T-helper 1 cell treated with Interleukin-12 subunit alpha and Interleukin-12 subunit beta and Interleukin-4 antibody, amounts not matched to agents 30 μg/mL and 1 μg/mL, for 36 hours (primary cell): ENCODE measurements at regions not wholly inside any gene's neighbourhood (a gene's known extent, or its start where the extent isn't known, plus 50 kb on each side); places are given as distances from the start of the nearest gene placed in this dataset.
"Not testable (repeated sequence)": the region's sequence is repeated elsewhere in the genome, so short reads cannot be mapped to it uniquely, and the experiment has no call there.

Experiments
- H3K27ac Mint-ChIP-seq: one replicate; pipeline ENCODE4 v1.8.0; 2021; ENCODE audit warnings: mild to moderate bottlenecking, mixed read lengths
- H3K27me3 Mint-ChIP-seq: one replicate; pipeline ENCODE4 v1.8.0; 2021; ENCODE audit warnings: low read depth, mixed read lengths
- H3K36me3 Mint-ChIP-seq: one replicate; pipeline ENCODE4 v1.8.0; 2021; ENCODE audit warnings: low read depth, mixed read lengths
- H3K4me1 Mint-ChIP-seq: one replicate; pipeline ENCODE4 v1.8.0; 2021; ENCODE audit warnings: low read depth, mixed read lengths
- H3K4me3 Mint-ChIP-seq: one replicate; pipeline ENCODE4 v1.8.0; 2021; ENCODE audit warnings: mild to moderate bottlenecking, moderate library complexity, mixed read lengths
- H3K9me3 Mint-ChIP-seq: one replicate; pipeline ENCODE4 v1.8.0; 2021; ENCODE audit warnings: mixed read lengths

GRCh38 chr4:3368841-3369760 is 72.7 kb upstream of the HGFAC start:
- H3K9me3 Mint-ChIP-seq: no peaks in the 10 kb centered on the region
- H3K36me3 Mint-ChIP-seq: no peaks in the 10 kb centered on the region
- no peak overlapping the region for H3K27ac Mint-ChIP-seq
- H3K4me1 Mint-ChIP-seq: peaks cover 14% of the 10 kb centered on the region
- peaks cover 46% of the 10 kb centered on the region for H3K27me3 Mint-ChIP-seq
- peak overlapping the region; percentile 62 for H3K4me3 Mint-ChIP-seq

GRCh38 chr4:3369781-3370674 is 71.7 kb upstream of the HGFAC start:
- Mint-ChIP-seq H3K36me3 (no peaks in the 10 kb centered on the region), H3K27ac (peak overlapping the region; percentile 32), H3K27me3 (peaks cover 46% of the 10 kb centered on the region), H3K9me3 (no peaks in the 10 kb centered on the region), H3K4me3 (peak overlapping the region; percentile 62), H3K4me1 (peaks cover 14% of the 10 kb centered on the region)

- H3K27me3 Mint-ChIP-seq: peaks cover 46% of the 10 kb centered on the region
- H3K27ac Mint-ChIP-seq: no peak overlapping the region
- no peak overlapping the region for H3K4me3 Mint-ChIP-seq
- H3K4me1 Mint-ChIP-seq: peaks cover 14% of the 10 kb centered on the region
- H3K36me3 Mint-ChIP-seq: no peaks in the 10 kb centered on the region
- H3K9me3 Mint-ChIP-seq: no peaks in the 10 kb centered on the region
Observed at GRCh38 chr4:3371033-3372001, 70.5 kb upstream of the HGFAC start.

DNA sequence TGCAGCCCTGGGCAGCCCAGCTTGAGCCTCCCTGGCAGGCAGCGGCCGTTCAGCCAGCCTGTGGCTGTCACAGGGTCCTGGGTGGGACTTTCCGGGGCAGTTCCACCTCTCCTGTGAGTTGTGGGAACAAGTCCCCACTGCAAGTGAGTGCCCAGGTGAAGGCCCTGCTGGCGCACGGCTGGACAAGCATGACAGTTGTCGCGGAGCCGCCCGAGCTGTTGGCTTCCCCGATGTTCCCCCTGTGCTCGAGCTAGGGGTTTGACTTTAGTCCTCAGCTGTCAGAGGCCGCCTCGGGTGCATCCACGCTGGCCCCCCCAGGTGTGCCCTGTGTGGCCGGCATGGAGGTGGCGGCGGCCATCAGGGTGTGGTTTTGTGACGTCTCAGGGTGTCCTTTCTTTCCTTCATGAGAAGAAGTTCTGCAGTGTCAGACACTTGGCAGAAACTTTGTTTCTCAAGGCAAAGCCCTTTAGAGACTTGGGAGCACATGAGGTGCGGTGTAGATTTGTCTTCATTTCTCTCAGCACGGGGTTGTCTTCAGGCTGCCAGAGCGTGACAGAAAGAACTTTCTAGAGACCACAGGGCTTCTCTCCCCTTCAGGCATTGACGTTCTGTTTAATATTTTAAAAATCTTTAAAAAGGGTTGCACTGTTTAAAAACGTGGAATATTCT is 69.4 kb upstream of the HGFAC start:
- no peaks in the 10 kb centered on the region for H3K9me3 Mint-ChIP-seq
- H3K36me3 Mint-ChIP-seq: no peaks in the 10 kb centered on the region
- peaks cover 14% of the 10 kb centered on the region for H3K4me1 Mint-ChIP-seq
- no peak overlapping the region for H3K27ac Mint-ChIP-seq
- H3K4me3 Mint-ChIP-seq: no peak overlapping the region
- peaks cover 46% of the 10 kb centered on the region for H3K27me3 Mint-ChIP-seq

DNA sequence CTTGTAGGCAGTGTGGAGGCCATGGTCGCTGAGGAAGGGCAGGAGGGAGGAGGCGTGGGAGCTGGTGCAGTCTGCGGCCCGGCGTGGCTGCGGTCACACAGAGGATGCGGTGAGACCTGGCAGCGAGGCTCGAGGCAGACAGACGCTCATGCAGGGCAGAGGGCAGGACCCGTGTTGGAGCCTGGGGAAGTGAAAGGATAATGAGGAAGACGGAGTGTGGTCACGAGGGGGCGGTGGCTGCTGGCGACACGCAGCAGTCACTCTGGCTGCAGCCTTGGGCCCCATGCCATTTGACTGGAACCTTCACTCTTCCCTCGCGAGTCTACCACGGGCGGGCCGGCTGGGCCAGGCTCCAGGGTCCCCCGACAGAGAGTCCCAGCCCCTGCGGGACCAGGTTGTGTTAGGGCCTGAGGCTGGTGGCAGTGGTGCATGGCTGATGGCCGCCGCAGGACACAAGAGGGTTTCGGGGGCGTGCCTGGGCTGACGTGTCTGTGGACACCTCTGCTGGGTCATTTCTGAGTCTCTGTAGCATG is 68.8 kb upstream of the HGFAC start:
- Mint-ChIP-seq H3K27me3 (peaks cover 46% of the 10 kb centered on the region), H3K27ac (no peak overlapping the region), H3K4me3 (no peak overlapping the region), H3K36me3 (no peaks in the 10 kb centered on the region), H3K9me3 (no peaks in the 10 kb centered on the region), H3K4me1 (peaks cover 14% of the 10 kb centered on the region)

GRCh38 chr4:3373468-3373867 is 68.3 kb upstream of the HGFAC start:
- H3K9me3 Mint-ChIP-seq: no peaks in the 10 kb centered on the region
- H3K27me3 Mint-ChIP-seq: peaks cover 43% of the 10 kb centered on the region
- H3K4me3 Mint-ChIP-seq: no peak overlapping the region
- no peaks in the 10 kb centered on the region for H3K36me3 Mint-ChIP-seq
- no peak overlapping the region for H3K27ac Mint-ChIP-seq
- peaks cover 13% of the 10 kb centered on the region for H3K4me1 Mint-ChIP-seq

GRCh38 chr4:3374011-3374645 is 67.6 kb upstream of the HGFAC start:
- peaks cover 13% of the 10 kb centered on the region for H3K4me1 Mint-ChIP-seq
- no peak overlapping the region for H3K27ac Mint-ChIP-seq
- H3K4me3 Mint-ChIP-seq: no peak overlapping the region
- H3K27me3 Mint-ChIP-seq: peaks cover 41% of the 10 kb centered on the region
- H3K9me3 Mint-ChIP-seq: no peaks in the 10 kb centered on the region
- no peaks in the 10 kb centered on the region for H3K36me3 Mint-ChIP-seq

GRCh38 chr4:3374667-3375066 is 67.1 kb upstream of the HGFAC start:
- peaks cover 35% of the 10 kb centered on the region for H3K27me3 Mint-ChIP-seq
- peaks cover 9% of the 10 kb centered on the region for H3K4me1 Mint-ChIP-seq
- H3K27ac Mint-ChIP-seq: no peak overlapping the region
- peaks cover 3% of the 10 kb centered on the region for H3K9me3 Mint-ChIP-seq
- no peak overlapping the region for H3K4me3 Mint-ChIP-seq
- no peaks in the 10 kb centered on the region for H3K36me3 Mint-ChIP-seq

GRCh38 chr4:3375688-3376087 is 66.1 kb upstream of the HGFAC start:
- H3K4me1 Mint-ChIP-seq: peaks cover 2% of the 10 kb centered on the region
- H3K9me3 Mint-ChIP-seq: peaks cover 11% of the 10 kb centered on the region
- H3K27me3 Mint-ChIP-seq: peaks cover 25% of the 10 kb centered on the region
- no peak overlapping the region for H3K27ac Mint-ChIP-seq
- no peak overlapping the region for H3K4me3 Mint-ChIP-seq
- no peaks in the 10 kb centered on the region for H3K36me3 Mint-ChIP-seq

- Mint-ChIP-seq H3K9me3 (peaks cover 17% of the 10 kb centered on the region), H3K4me1 (no peaks in the 10 kb centered on the region), H3K4me3 (no peak overlapping the region), H3K27me3 (peaks cover 19% of the 10 kb centered on the region), H3K27ac (no peak overlapping the region), H3K36me3 (no peaks in the 10 kb centered on the region)
Observed at GRCh38 chr4:3376266-3376665, 65.5 kb upstream of the HGFAC start.

DNA sequence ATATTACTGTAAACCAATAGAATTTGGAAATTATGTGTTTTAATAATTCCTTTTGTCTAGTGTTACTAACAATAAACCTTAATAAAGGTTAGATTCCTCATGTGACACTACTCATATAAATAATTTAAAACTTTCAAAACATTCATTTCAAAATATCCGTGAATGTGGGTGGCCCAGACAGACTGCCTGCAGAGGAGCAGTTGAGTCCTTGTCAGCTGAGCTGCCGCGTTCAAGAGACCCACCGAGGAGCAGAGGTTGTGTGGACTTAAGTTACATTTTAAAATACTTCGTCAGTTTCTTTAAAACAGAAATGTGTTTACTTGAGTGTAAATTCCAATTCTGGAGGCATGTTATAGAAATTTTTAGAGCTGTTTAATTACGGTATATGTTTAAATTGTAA is 64.2 kb upstream of the HGFAC start:
- H3K4me3 Mint-ChIP-seq: no peak overlapping the region
- H3K27ac Mint-ChIP-seq: no peak overlapping the region

GRCh38 chr4:3380336-3380735 is 61.4 kb upstream of the HGFAC start:
- not testable (repeated sequence) for H3K27me3 Mint-ChIP-seq, H3K27ac Mint-ChIP-seq, H3K4me3 Mint-ChIP-seq, H3K4me1 Mint-ChIP-seq, H3K36me3 Mint-ChIP-seq
- H3K9me3 Mint-ChIP-seq: peaks cover 21% of the 10 kb centered on the region

More for the DNA sequence above, 64.2 kb upstream of the HGFAC start:
- H3K36me3 Mint-ChIP-seq: no peaks in the 10 kb centered on the region
- H3K4me1 Mint-ChIP-seq: no peaks in the 10 kb centered on the region
- peaks cover 10% of the 10 kb centered on the region for H3K27me3 Mint-ChIP-seq
- peaks cover 21% of the 10 kb centered on the region for H3K9me3 Mint-ChIP-seq

DNA sequence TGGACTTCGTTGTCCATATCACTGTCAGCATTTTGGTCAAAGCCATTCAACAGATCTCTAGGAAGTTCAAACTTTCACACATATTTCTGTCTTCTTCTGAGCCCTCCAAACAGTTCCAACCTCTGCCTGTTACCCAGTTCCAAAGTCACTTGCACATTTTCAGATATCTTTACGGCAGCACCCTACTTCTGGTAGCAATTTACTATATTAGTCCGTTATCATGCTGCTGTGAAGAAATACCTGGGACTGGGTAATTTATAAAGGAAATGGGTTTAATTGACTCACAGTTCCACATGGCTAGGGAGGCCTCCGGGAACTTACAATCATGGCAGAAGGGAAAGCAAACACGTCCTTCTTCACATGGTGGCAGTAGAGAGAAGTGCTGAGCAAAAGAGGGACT is 60.6 kb upstream of the HGFAC start:
- not testable (repeated sequence) for H3K27me3 Mint-ChIP-seq, H3K4me1 Mint-ChIP-seq, H3K36me3 Mint-ChIP-seq, H3K4me3 Mint-ChIP-seq, H3K27ac Mint-ChIP-seq
- H3K9me3 Mint-ChIP-seq: peaks cover 21% of the 10 kb centered on the region
